ENCODE measurements at regions not wholly inside any gene's neighbourhood (a gene's known extent, or its start where the extent isn't known, plus 50 kb on each side); places are given as distances from the start of the nearest gene placed in this dataset.

GRCh38 chr1:209486861-209487593 is 96.5 kb upstream of the CAMK1G start:
- no peak for DNase-seq (ENCODE audit: low read depth)
- no peak for TF ChIP-seq CTCF (IDR thresholded peaks at IDR 0.05; ENCODE audit: low read depth, low read length, missing control alignments)
- H3K4me3 ChIP-seq (ENCODE audit: low read depth, low read length) = no peak overlapping the region

- no peak overlapping the region for H3K4me3 ChIP-seq (ENCODE audit: low read depth, low read length)
- DNase-seq (ENCODE audit: low read depth) = no peak
- no peak for TF ChIP-seq CTCF (IDR thresholded peaks at IDR 0.05; ENCODE audit: low read depth, low read length, missing control alignments)
Observed at GRCh38 chr1:209490013-209490412, 93.5 kb upstream of the CAMK1G start.

- no peak for DNase-seq (ENCODE audit: low read depth)
- H3K4me3 ChIP-seq (ENCODE audit: low read depth, low read length) = no peak overlapping the region
- TF ChIP-seq CTCF (IDR thresholded peaks at IDR 0.05; ENCODE audit: low read depth, low read length, missing control alignments) = no peak
Observed at GRCh38 chr1:209491031-209491430, 92.5 kb upstream of the CAMK1G start.

- DNase-seq (ENCODE audit: low read depth) = no peak
- TF ChIP-seq CTCF (IDR thresholded peaks at IDR 0.05; ENCODE audit: low read depth, low read length, missing control alignments) = no peak
- H3K4me3 ChIP-seq (ENCODE audit: low read depth, low read length) = no peak overlapping the region
Observed at GRCh38 chr1:209491496-209491895, 92.0 kb upstream of the CAMK1G start.

GRCh38 chr1:209491897-209492296 is 91.6 kb upstream of the CAMK1G start:
- no peak overlapping the region for H3K4me3 ChIP-seq (ENCODE audit: low read depth, low read length)
- no peak for TF ChIP-seq CTCF (IDR thresholded peaks at IDR 0.05; ENCODE audit: low read depth, low read length, missing control alignments)
- no peak for DNase-seq (ENCODE audit: low read depth)

GRCh38 chr1:209493559-209493958 is 90.0 kb upstream of the CAMK1G start:
- DNase-seq (ENCODE audit: low read depth) = no peak
- TF ChIP-seq CTCF (IDR thresholded peaks at IDR 0.05; ENCODE audit: low read depth, low read length, missing control alignments) = no peak
- H3K4me3 ChIP-seq (ENCODE audit: low read depth, low read length) = no peak overlapping the region

- no peak for DNase-seq (ENCODE audit: low read depth)
- H3K4me3 ChIP-seq (ENCODE audit: low read depth, low read length) = no peak overlapping the region
- no peak for TF ChIP-seq CTCF (IDR thresholded peaks at IDR 0.05; ENCODE audit: low read depth, low read length, missing control alignments)
Observed at GRCh38 chr1:209497729-209498128, 85.8 kb upstream of the CAMK1G start.
